Neural progenitor cell (in vitro differentiated cells): ENCODE measurements at regions not wholly inside any gene's neighbourhood (a gene's known extent, or its start where the extent isn't known, plus 50 kb on each side); places are given as distances from the start of the nearest gene placed in this dataset.

Experiments used
- DNase-seq: peaks from one replicate; pipeline ENCODE4 v3.0.0-alpha.2; 2016; ENCODE audit warnings: low spot score
- H2AFZ ChIP-seq: fragments of 200-600 bp; sonication (generic); replicated peaks from 2 replicates; pipeline ENCODE4 v1.6.1; 2016; ENCODE audit warnings: antibody characterized with exemption
- H3F3A ChIP-seq: fragments of 200-600 bp; sonication (generic); 2 replicates; pipeline ENCODE4 v1.6.1; 2016; ENCODE audit warnings: antibody characterized with exemption, low read depth
- H3K27ac ChIP-seq: fragments of 200-600 bp; sonication (generic); 2 replicates; pipeline ENCODE4 v1.5.1; 2016; ENCODE audit warnings: mild to moderate bottlenecking
- H3K27me3 ChIP-seq: fragments of 200-600 bp; sonication (generic); 2 replicates; pipeline ENCODE4 v1.6.1; 2016; ENCODE audit warnings: mild to moderate bottlenecking, moderate library complexity
- H3K36me3 ChIP-seq: fragments of 200-600 bp; sonication (generic); 2 replicates; pipeline ENCODE4 v1.5.1; 2016
- H3K4me1 ChIP-seq: fragments of 200-600 bp; sonication (generic); 2 replicates; pipeline ENCODE4 v1.6.1; 2016; ENCODE audit warnings: mixed run types
- H3K4me2 ChIP-seq: fragments of 200-600 bp; sonication (generic); 2 replicates; pipeline ENCODE4 v1.6.1; 2016
- H3K4me3 ChIP-seq: fragments of 200-600 bp; sonication (generic); 2 replicates; pipeline ENCODE4 v1.5.1; 2016
- H3K79me2 ChIP-seq: fragments of 200-600 bp; sonication (generic); 2 replicates; pipeline ENCODE4 v1.6.1; 2016; ENCODE audit warnings: low read depth
- H3K9ac ChIP-seq: fragments of 200-600 bp; sonication (generic); 2 replicates; pipeline ENCODE4 v1.6.1; 2016
- H3K9me3 ChIP-seq: fragments of 200-600 bp; sonication (generic); 2 replicates; pipeline ENCODE4 v1.5.1; 2016; ENCODE audit warnings: low read depth
- H4K20me1 ChIP-seq: fragments of 200-600 bp; sonication (generic); 2 replicates; pipeline ENCODE4 v1.6.1; 2016; ENCODE audit warnings: low read depth
- H3K27ac Mint-ChIP-seq: 3 replicates; pipeline ENCODE4 v1.8.0; 2021; ENCODE audit warnings: mixed read lengths
- H3K27me3 Mint-ChIP-seq: 2 replicates; pipeline ENCODE4 v1.8.0; 2022; ENCODE audit warnings: low read depth, mild to moderate bottlenecking, inconsistent platforms, moderate library complexity, mixed read lengths; ENCODE audit not compliant: insufficient read depth
- H3K36me3 Mint-ChIP-seq: 3 replicates; pipeline ENCODE4 v1.8.0; 2021; ENCODE audit warnings: mixed read lengths
- H3K4me1 Mint-ChIP-seq: 3 replicates; pipeline ENCODE4 v1.8.0; 2021; ENCODE audit warnings: mixed read lengths
- H3K4me3 Mint-ChIP-seq: 3 replicates; pipeline ENCODE4 v1.8.0; 2021; ENCODE audit warnings: mild to moderate bottlenecking, moderate library complexity, mixed read lengths
- H3K9me3 Mint-ChIP-seq: 3 replicates; pipeline ENCODE4 v1.8.0; 2020; ENCODE audit warnings: mixed read lengths
- EZH2 ChIP-seq: fragments of 200-600 bp; sonication (generic); IDR thresholded peaks from 2 replicates; pipeline ENCODE4 v1.6.1; 2017; ENCODE audit warnings: antibody characterized with exemption, mild to moderate bottlenecking, moderate library complexity
- EZH2phosphoT487 ChIP-seq: fragments of 200-600 bp; sonication (generic); IDR thresholded peaks from 2 replicates; pipeline ENCODE4 v1.6.1; 2017; ENCODE audit warnings: antibody characterized with exemption
- TF ChIP-seq, protein P1 (sequence below): fragments of 200-600 bp; sonication (generic); IDR thresholded peaks from 2 replicates; pipeline ENCODE4 v1.5.1; 2017; ENCODE audit warnings: antibody characterized with exemption, mild to moderate bottlenecking

DNA sequence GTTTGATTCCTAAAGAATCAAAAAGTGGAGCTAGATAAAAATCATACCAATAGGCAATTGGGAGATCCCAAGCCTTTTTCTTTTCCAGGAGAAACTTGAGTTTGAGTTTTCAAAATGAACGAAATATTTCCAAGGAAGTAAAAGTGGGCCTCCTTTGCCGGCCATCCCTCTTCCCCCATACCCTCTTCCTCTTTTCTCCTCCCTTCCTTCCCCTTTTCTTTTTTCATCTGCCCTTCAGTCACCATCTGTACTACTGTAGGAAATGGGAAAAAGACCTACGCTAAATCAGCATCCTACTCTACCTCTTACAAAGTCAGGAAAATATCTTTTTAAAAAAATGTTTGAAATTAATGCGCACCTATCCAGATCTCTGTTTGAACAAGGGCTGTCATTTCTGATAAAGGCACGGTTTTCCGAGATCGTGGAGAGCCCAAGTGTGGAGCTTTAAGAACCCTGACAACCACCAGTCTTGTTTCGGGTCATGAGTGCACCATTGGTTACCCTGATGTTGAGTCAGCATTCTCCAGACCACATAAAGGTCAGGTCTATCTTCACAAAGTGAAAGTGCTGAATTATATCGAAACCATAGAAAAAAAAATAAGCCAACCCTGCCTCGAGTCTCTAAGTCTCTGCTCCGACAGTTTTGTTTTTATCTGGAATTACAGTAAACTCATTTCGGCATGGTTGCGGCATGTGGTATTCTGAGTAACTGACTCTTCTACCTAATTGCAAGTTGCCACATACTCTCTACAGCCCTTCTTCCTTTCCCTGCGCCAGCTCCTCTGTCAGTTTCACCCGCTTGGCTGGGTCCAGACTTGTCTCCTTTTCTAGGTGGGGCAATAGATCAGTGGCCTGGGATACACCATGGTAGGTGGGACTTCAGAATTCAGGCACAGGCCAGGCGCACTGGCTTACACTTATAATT lies 140.2 kb upstream of the KLF3 start:
- no peaks in the 10 kb centered on the region for H3K36me3 Mint-ChIP-seq
- Histone ChIP-seq H3K27me3 (no peaks in the 10 kb centered on the region), H3K4me3 (no peak overlapping the region), H2AFZ (no peak overlapping the region), H3K9me3 (no peaks in the 10 kb centered on the region), H3K79me2 (no peaks in the 10 kb centered on the region), H4K20me1 (no peaks in the 10 kb centered on the region), H3F3A (no peaks in the 10 kb centered on the region), H3K27ac (no peak overlapping the region), H3K36me3 (no peaks in the 10 kb centered on the region), H3K4me2 (no peak overlapping the region), H3K4me1 (no peaks in the 10 kb centered on the region), H3K9ac (no peak overlapping the region)
- TF ChIP-seq EZH2phosphoT487, result no peak
- TF ChIP-seq, protein P1, sequence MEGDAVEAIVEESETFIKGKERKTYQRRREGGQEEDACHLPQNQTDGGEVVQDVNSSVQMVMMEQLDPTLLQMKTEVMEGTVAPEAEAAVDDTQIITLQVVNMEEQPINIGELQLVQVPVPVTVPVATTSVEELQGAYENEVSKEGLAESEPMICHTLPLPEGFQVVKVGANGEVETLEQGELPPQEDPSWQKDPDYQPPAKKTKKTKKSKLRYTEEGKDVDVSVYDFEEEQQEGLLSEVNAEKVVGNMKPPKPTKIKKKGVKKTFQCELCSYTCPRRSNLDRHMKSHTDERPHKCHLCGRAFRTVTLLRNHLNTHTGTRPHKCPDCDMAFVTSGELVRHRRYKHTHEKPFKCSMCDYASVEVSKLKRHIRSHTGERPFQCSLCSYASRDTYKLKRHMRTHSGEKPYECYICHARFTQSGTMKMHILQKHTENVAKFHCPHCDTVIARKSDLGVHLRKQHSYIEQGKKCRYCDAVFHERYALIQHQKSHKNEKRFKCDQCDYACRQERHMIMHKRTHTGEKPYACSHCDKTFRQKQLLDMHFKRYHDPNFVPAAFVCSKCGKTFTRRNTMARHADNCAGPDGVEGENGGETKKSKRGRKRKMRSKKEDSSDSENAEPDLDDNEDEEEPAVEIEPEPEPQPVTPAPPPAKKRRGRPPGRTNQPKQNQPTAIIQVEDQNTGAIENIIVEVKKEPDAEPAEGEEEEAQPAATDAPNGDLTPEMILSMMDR, result no peak
- no peak for TF ChIP-seq EZH2
- H3K4me1 Mint-ChIP-seq, result peaks cover 2% of the 10 kb centered on the region
- DNase-seq, result no peak
- peaks cover 5% of the 10 kb centered on the region for H3K27me3 Mint-ChIP-seq
- H3K27ac Mint-ChIP-seq, result no peak overlapping the region
- no peak overlapping the region for H3K4me3 Mint-ChIP-seq
- peaks cover 8% of the 10 kb centered on the region for H3K9me3 Mint-ChIP-seq

GRCh38 chr4:38526412-38526811 lies 137.6 kb upstream of the KLF3 start:
- peaks cover 5% of the 10 kb centered on the region for H3K27me3 Mint-ChIP-seq

DNA sequence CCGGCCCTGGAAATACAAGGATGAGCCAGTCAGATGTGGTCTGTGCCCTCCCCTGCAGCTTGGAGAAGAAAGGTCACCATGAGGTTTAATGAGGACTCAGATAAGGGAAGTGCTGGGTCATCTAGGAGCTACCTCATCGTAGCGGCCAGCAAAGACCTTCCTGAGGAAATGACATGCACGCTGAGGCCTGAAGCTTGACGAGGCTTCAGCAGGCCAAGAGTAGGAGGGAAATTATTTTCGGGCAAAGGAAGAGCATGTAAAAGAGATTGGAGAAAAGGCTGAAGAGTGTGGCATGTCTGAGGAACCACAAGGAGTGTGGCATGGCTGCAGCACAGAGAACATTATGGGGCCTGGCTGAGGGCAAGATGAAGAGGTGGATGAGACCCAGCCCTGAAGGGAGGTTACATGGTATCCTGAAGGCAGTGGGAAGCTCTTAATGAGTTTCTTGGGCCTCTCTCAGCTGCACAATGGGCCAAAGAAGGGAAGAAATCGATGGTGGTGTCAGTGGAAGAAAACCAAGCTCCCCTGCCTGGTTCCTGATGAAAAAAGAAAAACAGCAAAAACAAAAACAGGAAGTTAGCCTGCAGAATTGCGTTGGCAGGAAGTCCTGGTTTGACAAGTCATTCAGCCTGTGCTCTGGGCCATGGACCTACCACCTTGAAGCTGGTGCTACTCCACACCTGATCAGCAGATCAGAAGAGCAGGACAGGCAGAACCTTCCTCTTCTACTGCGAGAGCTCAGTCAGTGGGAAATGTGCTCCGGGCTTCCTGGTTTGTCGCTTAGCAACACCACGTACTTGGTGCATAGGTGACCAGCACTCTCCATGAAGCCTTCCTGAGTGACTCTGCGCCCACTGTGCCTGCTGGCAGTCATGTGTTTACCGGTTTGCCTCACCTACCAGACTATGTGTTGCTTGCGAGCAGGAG lies 134.5 kb upstream of the KLF3 start:
- peak overlapping the region; percentile 85 for H3K27ac Mint-ChIP-seq
- TF ChIP-seq EZH2phosphoT487 (no peak), EZH2 (no peak)
- TF ChIP-seq, protein P1, result no peak

More at GRCh38 chr4:38526412-38526811, 137.6 kb upstream of the KLF3 start:
- peaks cover 6% of the 10 kb centered on the region for H3K4me1 ChIP-seq
- Mint-ChIP-seq H3K9me3 (peaks cover 4% of the 10 kb centered on the region), H3K36me3 (no peaks in the 10 kb centered on the region), H3K4me3 (no peak overlapping the region), H3K4me1 (peaks cover 16% of the 10 kb centered on the region), H3K27ac (no peak overlapping the region)
- no peak overlapping the region for H3K4me2 ChIP-seq
- no peaks in the 10 kb centered on the region for H3K27me3 ChIP-seq
- H2AFZ ChIP-seq, result no peak overlapping the region
- no peaks in the 10 kb centered on the region for H4K20me1 ChIP-seq
- H3K27ac ChIP-seq, result no peak overlapping the region
- H3F3A ChIP-seq, result peaks cover 3% of the 10 kb centered on the region
- H3K4me3 ChIP-seq, result no peak overlapping the region
- TF ChIP-seq EZH2 (no peak), EZH2phosphoT487 (no peak)
- TF ChIP-seq, protein P1, result no peak
- H3K9ac ChIP-seq, result no peak overlapping the region
- H3K79me2 ChIP-seq, result no peaks in the 10 kb centered on the region
- no peaks in the 10 kb centered on the region for H3K36me3 ChIP-seq
- DNase-seq, result no peak
- no peaks in the 10 kb centered on the region for H3K9me3 ChIP-seq

More for the DNA sequence above, 134.5 kb upstream of the KLF3 start:
- Histone ChIP-seq H3K9me3 (no peaks in the 10 kb centered on the region), H4K20me1 (no peaks in the 10 kb centered on the region), H3K36me3 (no peaks in the 10 kb centered on the region), H3K4me2 (no peak overlapping the region), H3F3A (peaks cover 9% of the 10 kb centered on the region), H3K27ac (no peak overlapping the region), H2AFZ (peak overlapping the region; percentile 45), H3K4me3 (no peak overlapping the region), H3K9ac (no peak overlapping the region), H3K4me1 (peaks cover 28% of the 10 kb centered on the region), H3K27me3 (no peaks in the 10 kb centered on the region), H3K79me2 (no peaks in the 10 kb centered on the region)
- H3K4me1 Mint-ChIP-seq, result peaks cover 34% of the 10 kb centered on the region
- DNase-seq, result no peak
- no peaks in the 10 kb centered on the region for H3K36me3 Mint-ChIP-seq
- H3K27me3 Mint-ChIP-seq, result peaks cover 5% of the 10 kb centered on the region
- no peak overlapping the region for H3K4me3 Mint-ChIP-seq
- peaks cover 3% of the 10 kb centered on the region for H3K9me3 Mint-ChIP-seq
